Caco-2 (cell line): ENCODE measurements at regions not wholly inside any gene's neighbourhood (a gene's known extent, or its start where the extent isn't known, plus 50 kb on each side); places are given as distances from the start of the nearest gene placed in this dataset.

Experiments
- BruUV-seq: library from RNA; stranded (reverse); fragments of 400-500 nt; replicated peaks from 2 replicates; lab custom pipeline; 2021; lab: Mats Ljungman, UMichigan
- CTCF ChIA-PET: fragments of 300-600 bp; sonication (Branson Sonifier 250); formaldehyde crosslinking; loops from one replicate; lab custom pipeline; 2022; ENCODE audit warnings: antibody characterized with exemption; lab: Charles Lee
- POLR2A ChIA-PET: fragments of 300-600 bp; sonication (Branson Sonifier 250); formaldehyde crosslinking; loops from one replicate; lab custom pipeline; 2022; ENCODE audit warnings: antibody characterized with exemption; lab: Charles Lee
- DNase-seq, 2 experiments: peaks; one replicate each; pipeline versions ENCODE4 v3.0.0 to v3.0.0-alpha.2; 2020 to 2022
- H3K27me3 ChIP-seq: replicated peaks from 2 replicates; pipeline ENCODE4 v1.6.0; 2011; ENCODE audit warnings: low read length; ENCODE audit not compliant: control insufficient read depth, insufficient read depth
- H3K36me3 ChIP-seq: 2 replicates; pipeline ENCODE4 v1.5.1; 2011; ENCODE audit warnings: low read length; ENCODE audit not compliant: control insufficient read depth, insufficient read depth
- H3K4me1 ChIP-seq: fragments of 250-450 bp; sonication (Bioruptor Pico); 2 replicates; pipeline ENCODE4 v1.5.1; 2020; ENCODE audit warnings: mild to moderate bottlenecking
- H3K4me3 ChIP-seq: 2 replicates; pipeline ENCODE4 v1.5.1; 2011; ENCODE audit warnings: low read depth, mild to moderate bottlenecking, control low read depth, low read length
- H3K9me3 ChIP-seq: fragments of 250-450 bp; sonication (Bioruptor Pico); 2 replicates; pipeline ENCODE4 v1.5.1; 2020; ENCODE audit warnings: mild to moderate bottlenecking, moderate library complexity
- H3K27ac Mint-ChIP-seq: one replicate; pipeline ENCODE4 v1.8.0; 2022; ENCODE audit warnings: mixed read lengths; ENCODE audit not compliant: unreplicated experiment
- H3K27me3 Mint-ChIP-seq: one replicate; pipeline ENCODE4 v1.8.0; 2022; ENCODE audit warnings: mixed read lengths; ENCODE audit not compliant: insufficient read depth, unreplicated experiment
- H3K36me3 Mint-ChIP-seq: one replicate; pipeline ENCODE4 v1.8.0; 2022; ENCODE audit warnings: mild to moderate bottlenecking, mixed read lengths; ENCODE audit not compliant: insufficient read depth, unreplicated experiment
- H3K4me1 Mint-ChIP-seq: one replicate; pipeline ENCODE4 v1.8.0; 2022; ENCODE audit warnings: low read depth, mixed read lengths; ENCODE audit not compliant: unreplicated experiment
- H3K4me3 Mint-ChIP-seq: one replicate; pipeline ENCODE4 v1.8.0; 2022; ENCODE audit warnings: mild to moderate bottlenecking, moderate library complexity, mixed read lengths; ENCODE audit not compliant: unreplicated experiment
- H3K9me3 Mint-ChIP-seq: one replicate; pipeline ENCODE4 v1.8.0; 2022; ENCODE audit warnings: mixed read lengths; ENCODE audit not compliant: unreplicated experiment
- intact Hi-C: fragments of 100-400 bp; cut with micrococcal nuclease; formaldehyde crosslinking; loops from one replicate; pipeline ENCODE4 v1.10.0; 2022; ENCODE audit not compliant: unreplicated experiment
- TF ChIP-seq, protein P1 (sequence below), 2 experiments: fragments of 200-600 bp in 1 of 2; IDR thresholded peaks; 1 replicate in 1 of 2; 2 replicates in 1 of 2; pipeline versions ENCODE4 v1.5.1 to v1.8.0; 2011 to 2022; ENCODE audit warnings: antibody characterized with exemption in 1 of 2, control low read depth in 1 of 2, inconsistent platforms in 1 of 2, low read depth in 1 of 2, low read length in 1 of 2, mild to moderate bottlenecking in 1 of 2, moderate library complexity in 1 of 2; ENCODE audit not compliant: insufficient read depth in 1 of 2, severe bottlenecking in 1 of 2, unreplicated experiment in 1 of 2

DNA sequence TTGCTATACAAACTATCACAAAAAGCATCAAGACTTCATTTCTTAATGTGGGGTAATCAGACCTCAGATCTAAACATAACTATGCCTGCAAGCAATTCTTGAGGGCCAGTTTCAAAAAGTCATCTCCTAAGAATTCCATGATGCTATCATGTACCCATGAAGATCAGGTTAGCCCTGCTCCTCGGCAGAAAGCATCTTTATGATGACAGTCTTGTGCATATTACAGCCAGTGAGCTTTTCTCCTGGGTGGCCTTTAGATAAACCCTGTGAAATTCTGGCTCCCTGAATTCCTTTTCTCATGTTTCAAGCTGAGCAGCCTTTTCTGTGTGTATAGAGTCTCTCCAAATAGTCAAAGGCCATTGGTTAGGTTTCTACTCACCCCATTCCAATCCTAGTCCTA, 201.9 kb upstream of the MCTP2 start:
- POLR2A ChIA-PET, result no interaction called here
- Histone ChIP-seq H3K4me1 (peaks cover 39% of the 10 kb centered on the region), H3K4me3 (no peak overlapping the region), H3K36me3 (no peaks in the 10 kb centered on the region), H3K9me3 (no peaks in the 10 kb centered on the region), H3K27me3 (no peaks in the 10 kb centered on the region)
- no TSS peak for BruUV-seq
- Mint-ChIP-seq H3K27ac (no peak overlapping the region), H3K9me3 (no peaks in the 10 kb centered on the region), H3K4me1 (peaks cover 24% of the 10 kb centered on the region), H3K27me3 (no peaks in the 10 kb centered on the region), H3K36me3 (no peaks in the 10 kb centered on the region), H3K4me3 (peak overlapping the region; percentile 6)
- intact Hi-C loops, result loop anchor here (1.0 kb wide), 3 partner anchors 30 to 81 kb away; no protein-coding TSS in a partner anchor
- TF ChIP-seq, protein P1, sequence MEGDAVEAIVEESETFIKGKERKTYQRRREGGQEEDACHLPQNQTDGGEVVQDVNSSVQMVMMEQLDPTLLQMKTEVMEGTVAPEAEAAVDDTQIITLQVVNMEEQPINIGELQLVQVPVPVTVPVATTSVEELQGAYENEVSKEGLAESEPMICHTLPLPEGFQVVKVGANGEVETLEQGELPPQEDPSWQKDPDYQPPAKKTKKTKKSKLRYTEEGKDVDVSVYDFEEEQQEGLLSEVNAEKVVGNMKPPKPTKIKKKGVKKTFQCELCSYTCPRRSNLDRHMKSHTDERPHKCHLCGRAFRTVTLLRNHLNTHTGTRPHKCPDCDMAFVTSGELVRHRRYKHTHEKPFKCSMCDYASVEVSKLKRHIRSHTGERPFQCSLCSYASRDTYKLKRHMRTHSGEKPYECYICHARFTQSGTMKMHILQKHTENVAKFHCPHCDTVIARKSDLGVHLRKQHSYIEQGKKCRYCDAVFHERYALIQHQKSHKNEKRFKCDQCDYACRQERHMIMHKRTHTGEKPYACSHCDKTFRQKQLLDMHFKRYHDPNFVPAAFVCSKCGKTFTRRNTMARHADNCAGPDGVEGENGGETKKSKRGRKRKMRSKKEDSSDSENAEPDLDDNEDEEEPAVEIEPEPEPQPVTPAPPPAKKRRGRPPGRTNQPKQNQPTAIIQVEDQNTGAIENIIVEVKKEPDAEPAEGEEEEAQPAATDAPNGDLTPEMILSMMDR (IDR thresholded peaks at IDR 0.05; ENCODE audit: insufficient read depth in 1 of 2, low read depth in 1 of 2, low read length in 1 of 2, severe bottlenecking in 1 of 2, unreplicated experiment in 1 of 2), result no peak
- DNase-seq, result peak; percentile 48 to 63
- CTCF ChIA-PET, result interaction anchor here (1.1 to 2.0 kb wide), 2 partner anchors 29 to 91 kb away, joined by 4 to 9 read pairs; no protein-coding TSS in a partner anchor

DNA sequence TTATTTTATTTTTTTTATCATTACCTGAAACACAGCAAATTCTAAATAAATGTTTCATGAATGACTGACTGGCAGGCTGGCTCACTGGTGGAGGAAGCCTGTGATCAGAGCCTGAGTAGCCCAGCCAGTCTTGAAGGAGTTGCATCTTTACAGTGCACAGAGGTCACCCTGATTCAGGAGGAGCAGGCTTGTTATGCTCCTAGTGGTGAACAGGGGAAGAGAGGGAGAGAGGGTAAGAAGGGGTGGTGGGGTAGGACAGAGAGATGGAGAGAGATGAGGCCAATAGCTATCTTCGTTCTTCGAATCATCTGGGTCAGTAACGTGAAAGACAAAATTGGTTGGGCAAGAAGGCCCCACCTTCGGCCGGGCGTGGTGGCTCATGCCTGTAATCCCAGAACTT, 202.6 kb upstream of the MCTP2 start:
- CTCF ChIA-PET, result interaction anchor here (2.0 kb wide), 1 partner anchor 91 kb away, joined by 9 read pairs; no protein-coding TSS in a partner anchor
- no TSS peak for BruUV-seq
- Mint-ChIP-seq H3K4me1 (peaks cover 24% of the 10 kb centered on the region), H3K27ac (no peak overlapping the region), H3K9me3 (no peaks in the 10 kb centered on the region), H3K36me3 (no peaks in the 10 kb centered on the region), H3K27me3 (no peaks in the 10 kb centered on the region), H3K4me3 (no peak overlapping the region)
- POLR2A ChIA-PET, result interaction anchor here (0.6 kb wide), 1 partner anchor 22 kb away, joined by 6 read pairs; no protein-coding TSS in a partner anchor
- no peaks in the 10 kb centered on the region for H3K36me3 ChIP-seq
- H3K4me3 ChIP-seq, result no peak overlapping the region
- H3K4me1 ChIP-seq, result peaks cover 39% of the 10 kb centered on the region
- H3K27me3 ChIP-seq, result no peaks in the 10 kb centered on the region
- TF ChIP-seq, protein P1 (IDR thresholded peaks at IDR 0.05; ENCODE audit: insufficient read depth in 1 of 2, low read depth in 1 of 2, low read length in 1 of 2, severe bottlenecking in 1 of 2, unreplicated experiment in 1 of 2), result no peak
- H3K9me3 ChIP-seq, result no peaks in the 10 kb centered on the region
- intact Hi-C loops, result loop anchor here (1.0 kb wide), 3 partner anchors 30 to 81 kb away; no protein-coding TSS in a partner anchor
- no peak for DNase-seq

DNA sequence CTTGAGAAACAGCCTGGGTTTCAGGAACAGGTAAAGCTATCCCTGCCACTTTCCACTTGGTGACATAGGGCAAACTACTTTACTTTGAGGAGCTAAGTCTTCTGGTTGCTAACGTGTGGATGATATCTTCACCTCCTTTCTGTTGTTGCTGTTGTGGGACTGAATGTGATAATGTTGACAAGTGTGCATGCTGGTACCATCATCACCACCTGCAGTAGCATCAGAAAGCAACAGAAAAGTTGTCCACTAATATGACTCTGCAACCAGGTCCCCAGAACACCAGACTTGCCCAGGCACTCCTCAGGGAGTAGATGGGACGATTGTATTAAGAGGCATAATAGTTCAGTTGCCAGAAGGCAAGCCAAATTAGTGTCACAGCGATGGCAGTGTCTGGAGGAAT, 203.2 kb upstream of the MCTP2 start:
- TF ChIP-seq, protein P1 (IDR thresholded peaks at IDR 0.05; ENCODE audit: insufficient read depth in 1 of 2, low read depth in 1 of 2, low read length in 1 of 2, severe bottlenecking in 1 of 2, unreplicated experiment in 1 of 2), result no peak
- DNase-seq, result no peak
- Histone ChIP-seq H3K36me3 (no peaks in the 10 kb centered on the region), H3K27me3 (no peaks in the 10 kb centered on the region), H3K4me3 (no peak overlapping the region), H3K4me1 (peaks cover 39% of the 10 kb centered on the region), H3K9me3 (no peaks in the 10 kb centered on the region)
- no TSS peak for BruUV-seq
- POLR2A ChIA-PET, result no interaction called here
- H3K4me3 Mint-ChIP-seq, result no peak overlapping the region
- no peak overlapping the region for H3K27ac Mint-ChIP-seq
- no peaks in the 10 kb centered on the region for H3K36me3 Mint-ChIP-seq
- H3K4me1 Mint-ChIP-seq, result peaks cover 24% of the 10 kb centered on the region
- no peaks in the 10 kb centered on the region for H3K27me3 Mint-ChIP-seq
- H3K9me3 Mint-ChIP-seq, result no peaks in the 10 kb centered on the region
- CTCF ChIA-PET, result no interaction called here
- intact Hi-C loops, result no loop called here
